ENCODE measurements at regions not wholly inside any gene's neighbourhood (a gene's known extent, or its start where the extent isn't known, plus 50 kb on each side); places are given as distances from the start of the nearest gene placed in this dataset.

DNA sequence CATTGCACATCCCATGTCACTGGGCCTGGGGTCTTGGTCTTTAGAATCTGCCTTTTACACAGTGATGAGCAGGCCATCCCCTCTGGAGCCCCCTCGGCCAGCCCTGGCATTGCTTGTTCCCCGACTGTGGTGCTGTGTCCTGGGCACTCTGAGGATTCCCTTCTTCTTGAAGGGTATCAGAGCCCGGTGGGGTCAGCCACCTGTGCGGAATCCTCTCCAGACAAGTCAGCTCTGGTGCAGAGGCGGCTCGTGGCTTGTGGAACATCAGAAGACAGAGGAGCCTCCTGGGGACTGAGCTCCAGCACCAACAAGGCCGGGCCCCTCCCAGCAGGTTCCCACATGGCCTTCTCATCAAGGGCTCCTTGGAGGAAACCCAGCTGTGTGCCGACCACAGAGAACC lies 57.9 kb upstream of the AJAP1 start:
- no peaks in the 10 kb centered on the region for H3K36me3 ChIP-seq
- H3K4me3 ChIP-seq = no peak overlapping the region
- TF ChIP-seq POLR2AphosphoS5 (IDR thresholded peaks at IDR 0.05) (no peak), EP300 (IDR thresholded peaks at IDR 0.05) (no peak), POLR2A (IDR thresholded peaks at IDR 0.05) (no peak)
- TF ChIP-seq, protein P1, sequence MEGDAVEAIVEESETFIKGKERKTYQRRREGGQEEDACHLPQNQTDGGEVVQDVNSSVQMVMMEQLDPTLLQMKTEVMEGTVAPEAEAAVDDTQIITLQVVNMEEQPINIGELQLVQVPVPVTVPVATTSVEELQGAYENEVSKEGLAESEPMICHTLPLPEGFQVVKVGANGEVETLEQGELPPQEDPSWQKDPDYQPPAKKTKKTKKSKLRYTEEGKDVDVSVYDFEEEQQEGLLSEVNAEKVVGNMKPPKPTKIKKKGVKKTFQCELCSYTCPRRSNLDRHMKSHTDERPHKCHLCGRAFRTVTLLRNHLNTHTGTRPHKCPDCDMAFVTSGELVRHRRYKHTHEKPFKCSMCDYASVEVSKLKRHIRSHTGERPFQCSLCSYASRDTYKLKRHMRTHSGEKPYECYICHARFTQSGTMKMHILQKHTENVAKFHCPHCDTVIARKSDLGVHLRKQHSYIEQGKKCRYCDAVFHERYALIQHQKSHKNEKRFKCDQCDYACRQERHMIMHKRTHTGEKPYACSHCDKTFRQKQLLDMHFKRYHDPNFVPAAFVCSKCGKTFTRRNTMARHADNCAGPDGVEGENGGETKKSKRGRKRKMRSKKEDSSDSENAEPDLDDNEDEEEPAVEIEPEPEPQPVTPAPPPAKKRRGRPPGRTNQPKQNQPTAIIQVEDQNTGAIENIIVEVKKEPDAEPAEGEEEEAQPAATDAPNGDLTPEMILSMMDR (IDR thresholded peaks at IDR 0.05) = no peak
- H3K27me3 ChIP-seq = peaks cover 66% of the 10 kb centered on the region
- 39% methylated on average over 2 of the region's 8 CpGs; no CpG with 5 or more reads in 1 of the 2 donors for WGBS, 2 donors (ENCODE audit: low coverage in 1 of 2)
- H3K27ac ChIP-seq = no peak overlapping the region
- no peaks in the 10 kb centered on the region for H3K4me1 ChIP-seq
- no peaks in the 10 kb centered on the region for H3K9me3 ChIP-seq
- no peak for ATAC-seq

DNA sequence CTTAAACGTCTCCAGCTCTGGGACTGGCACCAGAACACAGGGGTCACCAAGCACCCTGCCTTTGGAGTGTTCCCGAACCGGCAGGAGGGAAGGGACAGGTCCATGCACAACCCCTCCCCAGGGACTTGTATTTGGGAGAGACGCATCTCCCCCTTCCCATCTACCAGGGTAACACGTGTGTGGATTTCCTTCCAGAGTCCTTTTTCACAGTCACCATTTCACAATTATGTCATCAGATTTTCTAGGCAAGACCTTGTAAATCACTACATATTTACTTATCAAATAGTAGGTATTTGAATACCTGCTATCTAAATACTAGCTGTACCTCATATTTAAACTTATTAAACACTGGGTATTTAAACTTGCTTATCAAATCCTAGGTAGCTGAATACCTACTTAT lies 57.4 kb upstream of the AJAP1 start:
- no peaks in the 10 kb centered on the region for H3K36me3 ChIP-seq
- no peak overlapping the region for H3K27ac ChIP-seq
- WGBS, 2 donors (ENCODE audit: low coverage in 1 of 2) = 42 to 72% methylated on average over 2 to 5 of the region's 5 CpGs
- H3K4me3 ChIP-seq = no peak overlapping the region
- TF ChIP-seq POLR2AphosphoS5 (IDR thresholded peaks at IDR 0.05) (no peak), EP300 (IDR thresholded peaks at IDR 0.05) (no peak), POLR2A (IDR thresholded peaks at IDR 0.05) (no peak)
- TF ChIP-seq, protein P1 (IDR thresholded peaks at IDR 0.05) = no peak
- no peaks in the 10 kb centered on the region for H3K9me3 ChIP-seq
- H3K4me1 ChIP-seq = no peaks in the 10 kb centered on the region
- ATAC-seq = no peak
- H3K27me3 ChIP-seq = peaks cover 72% of the 10 kb centered on the region

- no peaks in the 10 kb centered on the region for H3K36me3 ChIP-seq
- no peak overlapping the region for H3K4me3 ChIP-seq
- H3K27me3 ChIP-seq = peaks cover 75% of the 10 kb centered on the region
- H3K9me3 ChIP-seq = no peaks in the 10 kb centered on the region
- H3K27ac ChIP-seq = no peak overlapping the region
- TF ChIP-seq POLR2AphosphoS5 (IDR thresholded peaks at IDR 0.05) = no peak
- no peak for TF ChIP-seq POLR2A (IDR thresholded peaks at IDR 0.05)
- no peak for TF ChIP-seq EP300 (IDR thresholded peaks at IDR 0.05)
- TF ChIP-seq, protein P1 (IDR thresholded peaks at IDR 0.05) = no peak
- 72% methylated on average over 6 of the region's 6 CpGs; no CpG with 5 or more reads in 1 of the 2 donors for WGBS, 2 donors (ENCODE audit: low coverage in 1 of 2)
- H3K4me1 ChIP-seq = no peaks in the 10 kb centered on the region
- no peak for ATAC-seq
Observed at GRCh38 chr1:4598561-4598960, 55.8 kb upstream of the AJAP1 start.

- ATAC-seq = no peak
- Histone ChIP-seq H3K27me3 (peaks cover 75% of the 10 kb centered on the region), H3K4me3 (no peak overlapping the region), H3K36me3 (no peaks in the 10 kb centered on the region), H3K9me3 (no peaks in the 10 kb centered on the region), H3K4me1 (no peaks in the 10 kb centered on the region), H3K27ac (no peak overlapping the region)
- TF ChIP-seq POLR2A (IDR thresholded peaks at IDR 0.05) (no peak), POLR2AphosphoS5 (IDR thresholded peaks at IDR 0.05) (no peak), EP300 (IDR thresholded peaks at IDR 0.05) (no peak)
- TF ChIP-seq, protein P1 (IDR thresholded peaks at IDR 0.05) = no peak
- WGBS, 2 donors (ENCODE audit: low coverage in 1 of 2) = 82% methylated on average over 10 of the region's 15 CpGs; no CpG with 5 or more reads in 1 of the 2 donors
Observed at GRCh38 chr1:4599521-4599920, 54.9 kb upstream of the AJAP1 start.

- H3K36me3 ChIP-seq = no peaks in the 10 kb centered on the region
- H3K27ac ChIP-seq = no peak overlapping the region
- H3K27me3 ChIP-seq = peaks cover 80% of the 10 kb centered on the region
- TF ChIP-seq POLR2AphosphoS5 (IDR thresholded peaks at IDR 0.05) = no peak
- TF ChIP-seq POLR2A (IDR thresholded peaks at IDR 0.05) = no peak
- TF ChIP-seq EP300 (IDR thresholded peaks at IDR 0.05) = no peak
- TF ChIP-seq, protein P1 (IDR thresholded peaks at IDR 0.05) = no peak
- H3K4me1 ChIP-seq = no peaks in the 10 kb centered on the region
- no CpG with 5 or more reads among the region's 27 CpGs for WGBS, 2 donors (ENCODE audit: low coverage in 1 of 2)
- no peaks in the 10 kb centered on the region for H3K9me3 ChIP-seq
- no peak for ATAC-seq
- no peak overlapping the region for H3K4me3 ChIP-seq
Observed at GRCh38 chr1:4599951-4600481, 54.4 kb upstream of the AJAP1 start.
